SK-N-SH (cell line): ENCODE measurements at regions not wholly inside any gene's neighbourhood (a gene's known extent, or its start where the extent isn't known, plus 50 kb on each side); places are given as distances from the start of the nearest gene placed in this dataset.

Experiments
- MEF2A ChIP-seq: IDR thresholded peaks from 2 replicates; pipeline ENCODE4 v1.4.0; 2012; ENCODE audit warnings: low read depth, borderline replicate concordance
- MXI1 ChIP-seq: IDR thresholded peaks from 2 replicates; pipeline ENCODE4 v1.6.1; 2012; ENCODE audit warnings: mild to moderate bottlenecking, low read depth, low read length, improper control_type of control experiment
- POLR2AphosphoS5 ChIP-seq: IDR thresholded peaks from 2 replicates; pipeline ENCODE4 v1.6.1; 2012; ENCODE audit warnings: low read depth, low read length
- TCF12 ChIP-seq: IDR thresholded peaks from 2 replicates; pipeline ENCODE4 v1.4.0; 2012
- TF ChIP-seq, protein P1 (sequence below): IDR thresholded peaks from 2 replicates; pipeline ENCODE4; 2012
- TF ChIP-seq, protein P2 (sequence below): fragments of 200-600 bp; sonication (generic); IDR thresholded peaks from 2 replicates; pipeline ENCODE4 v1.6.1; 2017; ENCODE audit warnings: antibody characterized with exemption, mild to moderate bottlenecking, moderate library complexity
- TF ChIP-seq, protein P3 (sequence below): IDR thresholded peaks from 2 replicates; pipeline ENCODE4 v1.4.0; 2012; ENCODE audit warnings: low read depth
- TF ChIP-seq, protein P4 (sequence below): IDR thresholded peaks from 2 replicates; pipeline ENCODE4 v1.6.1; 2012; ENCODE audit warnings: mild to moderate bottlenecking, low read depth, low read length, moderate library complexity

DNA sequence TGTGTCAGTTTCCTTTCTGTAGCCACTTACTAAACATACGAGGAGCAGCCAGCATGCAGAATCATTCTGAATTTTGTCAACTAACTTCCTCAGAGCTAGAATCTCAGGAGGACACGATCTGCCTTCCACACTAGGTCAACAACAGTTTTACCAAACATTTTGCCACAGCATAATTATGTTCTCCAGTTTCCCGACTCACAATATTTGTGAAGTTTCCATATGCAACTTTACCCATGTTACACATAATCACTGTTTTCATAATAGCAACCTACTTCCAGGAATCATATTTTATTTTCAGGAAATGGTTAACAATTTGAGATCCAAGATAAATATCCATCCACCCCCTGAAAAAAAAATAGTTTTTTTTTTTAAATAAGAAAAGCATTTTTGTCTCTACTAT lies 595.0 kb downstream of the PYDC2 start:
- TF ChIP-seq, protein P1, sequence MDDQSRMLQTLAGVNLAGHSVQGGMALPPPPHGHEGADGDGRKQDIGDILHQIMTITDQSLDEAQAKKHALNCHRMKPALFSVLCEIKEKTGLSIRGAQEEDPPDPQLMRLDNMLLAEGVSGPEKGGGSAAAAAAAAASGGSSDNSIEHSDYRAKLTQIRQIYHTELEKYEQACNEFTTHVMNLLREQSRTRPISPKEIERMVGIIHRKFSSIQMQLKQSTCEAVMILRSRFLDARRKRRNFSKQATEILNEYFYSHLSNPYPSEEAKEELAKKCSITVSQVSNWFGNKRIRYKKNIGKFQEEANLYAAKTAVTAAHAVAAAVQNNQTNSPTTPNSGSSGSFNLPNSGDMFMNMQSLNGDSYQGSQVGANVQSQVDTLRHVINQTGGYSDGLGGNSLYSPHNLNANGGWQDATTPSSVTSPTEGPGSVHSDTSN, result no peak
- TF ChIP-seq, protein P2, sequence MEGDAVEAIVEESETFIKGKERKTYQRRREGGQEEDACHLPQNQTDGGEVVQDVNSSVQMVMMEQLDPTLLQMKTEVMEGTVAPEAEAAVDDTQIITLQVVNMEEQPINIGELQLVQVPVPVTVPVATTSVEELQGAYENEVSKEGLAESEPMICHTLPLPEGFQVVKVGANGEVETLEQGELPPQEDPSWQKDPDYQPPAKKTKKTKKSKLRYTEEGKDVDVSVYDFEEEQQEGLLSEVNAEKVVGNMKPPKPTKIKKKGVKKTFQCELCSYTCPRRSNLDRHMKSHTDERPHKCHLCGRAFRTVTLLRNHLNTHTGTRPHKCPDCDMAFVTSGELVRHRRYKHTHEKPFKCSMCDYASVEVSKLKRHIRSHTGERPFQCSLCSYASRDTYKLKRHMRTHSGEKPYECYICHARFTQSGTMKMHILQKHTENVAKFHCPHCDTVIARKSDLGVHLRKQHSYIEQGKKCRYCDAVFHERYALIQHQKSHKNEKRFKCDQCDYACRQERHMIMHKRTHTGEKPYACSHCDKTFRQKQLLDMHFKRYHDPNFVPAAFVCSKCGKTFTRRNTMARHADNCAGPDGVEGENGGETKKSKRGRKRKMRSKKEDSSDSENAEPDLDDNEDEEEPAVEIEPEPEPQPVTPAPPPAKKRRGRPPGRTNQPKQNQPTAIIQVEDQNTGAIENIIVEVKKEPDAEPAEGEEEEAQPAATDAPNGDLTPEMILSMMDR, result no peak
- no peak for TF ChIP-seq POLR2AphosphoS5
- no peak for TF ChIP-seq MXI1
- TF ChIP-seq, protein P3, sequence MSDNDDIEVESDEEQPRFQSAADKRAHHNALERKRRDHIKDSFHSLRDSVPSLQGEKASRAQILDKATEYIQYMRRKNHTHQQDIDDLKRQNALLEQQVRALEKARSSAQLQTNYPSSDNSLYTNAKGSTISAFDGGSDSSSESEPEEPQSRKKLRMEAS, result no peak
- TF ChIP-seq, protein P4, sequence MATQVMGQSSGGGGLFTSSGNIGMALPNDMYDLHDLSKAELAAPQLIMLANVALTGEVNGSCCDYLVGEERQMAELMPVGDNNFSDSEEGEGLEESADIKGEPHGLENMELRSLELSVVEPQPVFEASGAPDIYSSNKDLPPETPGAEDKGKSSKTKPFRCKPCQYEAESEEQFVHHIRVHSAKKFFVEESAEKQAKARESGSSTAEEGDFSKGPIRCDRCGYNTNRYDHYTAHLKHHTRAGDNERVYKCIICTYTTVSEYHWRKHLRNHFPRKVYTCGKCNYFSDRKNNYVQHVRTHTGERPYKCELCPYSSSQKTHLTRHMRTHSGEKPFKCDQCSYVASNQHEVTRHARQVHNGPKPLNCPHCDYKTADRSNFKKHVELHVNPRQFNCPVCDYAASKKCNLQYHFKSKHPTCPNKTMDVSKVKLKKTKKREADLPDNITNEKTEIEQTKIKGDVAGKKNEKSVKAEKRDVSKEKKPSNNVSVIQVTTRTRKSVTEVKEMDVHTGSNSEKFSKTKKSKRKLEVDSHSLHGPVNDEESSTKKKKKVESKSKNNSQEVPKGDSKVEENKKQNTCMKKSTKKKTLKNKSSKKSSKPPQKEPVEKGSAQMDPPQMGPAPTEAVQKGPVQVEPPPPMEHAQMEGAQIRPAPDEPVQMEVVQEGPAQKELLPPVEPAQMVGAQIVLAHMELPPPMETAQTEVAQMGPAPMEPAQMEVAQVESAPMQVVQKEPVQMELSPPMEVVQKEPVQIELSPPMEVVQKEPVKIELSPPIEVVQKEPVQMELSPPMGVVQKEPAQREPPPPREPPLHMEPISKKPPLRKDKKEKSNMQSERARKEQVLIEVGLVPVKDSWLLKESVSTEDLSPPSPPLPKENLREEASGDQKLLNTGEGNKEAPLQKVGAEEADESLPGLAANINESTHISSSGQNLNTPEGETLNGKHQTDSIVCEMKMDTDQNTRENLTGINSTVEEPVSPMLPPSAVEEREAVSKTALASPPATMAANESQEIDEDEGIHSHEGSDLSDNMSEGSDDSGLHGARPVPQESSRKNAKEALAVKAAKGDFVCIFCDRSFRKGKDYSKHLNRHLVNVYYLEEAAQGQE, result no peak
- no peak for TF ChIP-seq MEF2A
- TF ChIP-seq TCF12, result no peak
